H9 (cell line): ENCODE measurements at regions not wholly inside any gene's neighbourhood (a gene's known extent, or its start where the extent isn't known, plus 50 kb on each side); places are given as distances from the start of the nearest gene placed in this dataset.

Experiments used
- DNase-seq: peaks from one replicate; pipeline ENCODE4 v3.0.0-alpha.2; 2017
- H2AFZ ChIP-seq: one replicate; pipeline ENCODE4 v1.6.1; 2013; ENCODE audit warnings: mild to moderate bottlenecking, low read length, control low read depth, moderate library complexity
- H2AK5ac ChIP-seq: 2 replicates; pipeline ENCODE4 v1.6.1; 2013; ENCODE audit warnings: low read length, control low read depth, mixed read lengths; ENCODE audit not compliant: insufficient read length
- H2BK120ac ChIP-seq: one replicate; pipeline ENCODE4 v1.6.1; 2013; ENCODE audit warnings: low read depth, mild to moderate bottlenecking, low read length, control low read depth, inconsistent platforms; ENCODE audit not compliant: poor library complexity, severe bottlenecking
- H2BK12ac ChIP-seq: 2 replicates; pipeline ENCODE4 v1.6.1; 2013; ENCODE audit warnings: low read length, control low read depth, mixed read lengths, low read depth; ENCODE audit not compliant: insufficient read length
- H2BK15ac ChIP-seq: 2 replicates; pipeline ENCODE4 v1.6.1; 2013; ENCODE audit warnings: low read depth, low read length, control low read depth
- H2BK20ac ChIP-seq: one replicate; pipeline ENCODE4 v1.6.1; 2013; ENCODE audit warnings: low read depth, mild to moderate bottlenecking, low read length, control low read depth, inconsistent platforms; ENCODE audit not compliant: poor library complexity, severe bottlenecking
- H2BK5ac ChIP-seq: 2 replicates; pipeline ENCODE4 v1.6.1; 2013; ENCODE audit warnings: low read length, control low read depth, mixed read lengths; ENCODE audit not compliant: insufficient read length
- H3K14ac ChIP-seq: 2 replicates; pipeline ENCODE4 v1.6.1; 2013; ENCODE audit warnings: low read length, control low read depth; ENCODE audit not compliant: insufficient read depth
- H3K18ac ChIP-seq: 2 replicates; pipeline ENCODE4 v1.6.1; 2013; ENCODE audit warnings: low read depth, mild to moderate bottlenecking, mixed read lengths, low read length, control low read depth; ENCODE audit not compliant: insufficient read length
- H3K23ac ChIP-seq: 2 replicates; pipeline ENCODE4 v1.6.1; 2013; ENCODE audit warnings: low read length, control low read depth, mixed read lengths, low read depth; ENCODE audit not compliant: insufficient read length
- H3K23me2 ChIP-seq: 2 replicates; pipeline ENCODE4 v1.6.1; 2013; ENCODE audit warnings: low read depth, mild to moderate bottlenecking, mixed read lengths, low read length, control low read depth; ENCODE audit not compliant: insufficient read length, poor library complexity, severe bottlenecking
- H3K27ac ChIP-seq: 2 replicates; pipeline ENCODE4 v1.5.1; 2013; ENCODE audit warnings: low read length, control low read depth, mixed read lengths, low read depth; ENCODE audit not compliant: insufficient read length
- H3K27me3 ChIP-seq: 2 replicates; pipeline ENCODE4 v1.6.1; 2013; ENCODE audit warnings: low read length, control low read depth, inconsistent platforms; ENCODE audit not compliant: insufficient read depth
- H3K4ac ChIP-seq: 2 replicates; pipeline ENCODE4 v1.6.1; 2013; ENCODE audit warnings: low read depth, mild to moderate bottlenecking, control low read depth, inconsistent platforms, low read length, moderate library complexity
- H3K4me1 ChIP-seq: 2 replicates; pipeline ENCODE4 v1.6.1; 2013; ENCODE audit warnings: low read length, control low read depth, inconsistent platforms; ENCODE audit not compliant: insufficient read depth
- H3K4me2 ChIP-seq: 2 replicates; pipeline ENCODE4 v1.6.1; 2013; ENCODE audit warnings: low read length, control low read depth, mixed read lengths; ENCODE audit not compliant: insufficient read length, insufficient read depth
- H3K56ac ChIP-seq: 2 replicates; pipeline ENCODE4 v1.6.1; 2013; ENCODE audit warnings: low read depth, mild to moderate bottlenecking, mixed read lengths, low read length, control low read depth; ENCODE audit not compliant: insufficient read length
- H3K79me1 ChIP-seq: 2 replicates; pipeline ENCODE4 v1.6.1; 2013; ENCODE audit warnings: low read depth, mild to moderate bottlenecking, moderate library complexity, low read length, control low read depth, inconsistent platforms; ENCODE audit not compliant: insufficient read depth, poor library complexity, severe bottlenecking
- H3K79me2 ChIP-seq: 2 replicates; pipeline ENCODE4 v1.6.1; 2013; ENCODE audit warnings: low read length, control low read depth, inconsistent platforms; ENCODE audit not compliant: insufficient read depth
- H3K9ac ChIP-seq: 2 replicates; pipeline ENCODE4 v1.6.1; 2013; ENCODE audit warnings: low read length, control low read depth, mixed read lengths; ENCODE audit not compliant: insufficient read length; ENCODE audit errors: extremely low read depth
- H3K9me3 ChIP-seq: one replicate; pipeline ENCODE4 v1.6.1; 2013; ENCODE audit warnings: low read depth, low read length, inconsistent platforms; ENCODE audit not compliant: control insufficient read depth
- H3T11ph ChIP-seq: one replicate; pipeline ENCODE4 v1.6.1; 2013; ENCODE audit warnings: mild to moderate bottlenecking, low read length, control low read depth, inconsistent platforms
- H4K20me1 ChIP-seq: one replicate; pipeline ENCODE4 v1.6.1; 2013; ENCODE audit not compliant: control insufficient read depth, insufficient read length, insufficient read depth
- H4K5ac ChIP-seq: 2 replicates; pipeline ENCODE4 v1.6.1; 2013; ENCODE audit warnings: low read depth, mild to moderate bottlenecking, mixed read lengths, low read length, control low read depth; ENCODE audit not compliant: insufficient read length
- H4K8ac ChIP-seq: replicated peaks from 2 replicates; pipeline ENCODE4 v1.6.1; 2013; ENCODE audit warnings: low read length, control low read depth, mixed read lengths, low read depth; ENCODE audit not compliant: insufficient read length
- H4K91ac ChIP-seq: 2 replicates; pipeline ENCODE4 v1.6.1; 2013; ENCODE audit warnings: low read depth, mild to moderate bottlenecking, moderate library complexity, mixed read lengths, low read length, control low read depth; ENCODE audit not compliant: insufficient read length
- H3K27ac Mint-ChIP-seq, 3 experiments: 2 replicates in 2 of 3; 3 replicates in 1 of 3; pipeline ENCODE4 v1.8.0; 2020 to 2021; ENCODE audit warnings: mixed read lengths in 3 of 3, mild to moderate bottlenecking in 1 of 3, moderate library complexity in 1 of 3
- H3K27me3 Mint-ChIP-seq: 2 replicates; pipeline ENCODE4 v1.8.0; 2021; ENCODE audit warnings: low read depth, mild to moderate bottlenecking, moderate library complexity, mixed read lengths
- H3K36me3 Mint-ChIP-seq, 3 experiments: 2 replicates in 2 of 3; 3 replicates in 1 of 3; pipeline ENCODE4 v1.8.0; 2020 to 2021; ENCODE audit warnings: low read depth in 3 of 3, mixed read lengths in 3 of 3; ENCODE audit not compliant: insufficient read depth in 1 of 3
- H3K4me1 Mint-ChIP-seq, 2 experiments: 2 replicates each; pipeline ENCODE4 v1.8.0; 2020; ENCODE audit warnings: mixed read lengths in 2 of 2
- H3K4me3 Mint-ChIP-seq, 2 experiments: 2 replicates in 1 of 2; 3 replicates in 1 of 2; pipeline ENCODE4 v1.8.0; 2020 to 2021; ENCODE audit warnings: mild to moderate bottlenecking in 2 of 2, mixed read lengths in 2 of 2, moderate library complexity in 1 of 2
- H3K9me3 Mint-ChIP-seq, 2 experiments: 2 replicates in 1 of 2; 3 replicates in 1 of 2; pipeline ENCODE4 v1.8.0; 2020; ENCODE audit warnings: mild to moderate bottlenecking in 2 of 2, mixed read lengths in 2 of 2, moderate library complexity in 1 of 2
- CTCF ChIP-seq: fragments of 200-600 bp; sonication (generic); conservative IDR thresholded peaks from 3 replicates; pipeline ENCODE4 v1.8.0; 2021; ENCODE audit warnings: antibody characterized with exemption, mild to moderate bottlenecking
- WGBS: extraction: QIAGEN DNeasy Blood & Tissue Kit; methylation state at CpG from one replicate; pipeline ENCODE4 v1.1.7; 2013; ENCODE audit warnings: missing lambda C conversion rate, low lambda C conversion rate, mixed read lengths; ENCODE audit not compliant: insufficient read length; ENCODE audit errors: extremely low coverage; 5-methylcytosine and 5-hydroxymethylcytosine counted together

- no peak overlapping the region for H2BK12ac ChIP-seq
- no peak overlapping the region for H3K27ac ChIP-seq
- H3K56ac ChIP-seq, result no peak overlapping the region
- H2AK5ac ChIP-seq, result no peak overlapping the region
- no peak overlapping the region for H2BK20ac ChIP-seq
- no peak overlapping the region for H4K91ac ChIP-seq
- no peaks in the 10 kb centered on the region for H3K4me1 ChIP-seq
- H3K23me2 ChIP-seq, result no peaks in the 10 kb centered on the region
- no peak overlapping the region for H3K4me3 Mint-ChIP-seq
- no peak overlapping the region for H3K4me2 ChIP-seq
- no peaks in the 10 kb centered on the region for H3K9me3 Mint-ChIP-seq
- H3K27me3 ChIP-seq, result no peaks in the 10 kb centered on the region
- no peak overlapping the region for H3T11ph ChIP-seq
- H3K27ac Mint-ChIP-seq, result no peak overlapping the region
- no peak overlapping the region for H4K8ac ChIP-seq
- no peak overlapping the region for H2AFZ ChIP-seq
- H3K27me3 Mint-ChIP-seq, result no peaks in the 10 kb centered on the region
- DNase-seq, result no peak
- no peaks in the 10 kb centered on the region for H4K20me1 ChIP-seq
- no peak overlapping the region for H2BK120ac ChIP-seq
- no peak overlapping the region for H3K14ac ChIP-seq
- no peaks in the 10 kb centered on the region for H3K36me3 Mint-ChIP-seq
- H3K23ac ChIP-seq, result no peak overlapping the region
- no peaks in the 10 kb centered on the region for H3K79me1 ChIP-seq
- no peaks in the 10 kb centered on the region for H3K4me1 Mint-ChIP-seq
- no CpG with 5 or more reads among the region's 2 CpGs for WGBS
- TF ChIP-seq CTCF, result no peak
- no peak overlapping the region for H2BK5ac ChIP-seq
- H3K9me3 ChIP-seq, result no peaks in the 10 kb centered on the region
- no peak overlapping the region for H3K18ac ChIP-seq
- no peak overlapping the region for H2BK15ac ChIP-seq
- no peak overlapping the region for H4K5ac ChIP-seq
- no peak overlapping the region for H3K4ac ChIP-seq
- no peaks in the 10 kb centered on the region for H3K79me2 ChIP-seq
- no peak overlapping the region for H3K9ac ChIP-seq
These were observed 65.7 kb upstream of the CCDC196 start for GRCh38 chr14:66420251-66421006.
